Endothelial cell of umbilical vein (primary cell): ENCODE measurements at regions not wholly inside any gene's neighbourhood (a gene's known extent, or its start where the extent isn't known, plus 50 kb on each side); places are given as distances from the start of the nearest gene placed in this dataset.

Experiments
- BruUV-seq: library from RNA; stranded (reverse); fragments of 400-500 nt; replicated peaks from 2 replicates; lab custom pipeline; 2021; lab: Mats Ljungman, UMichigan
- CTCF ChIA-PET: fragments of 300-600, 350-600 bp; sonication (Branson Sonifier 250); formaldehyde crosslinking; loops from one replicate; lab custom pipeline; 2021; ENCODE audit warnings: antibody characterized with exemption, inconsistent platforms; lab: Charles Lee
- POLR2A ChIA-PET: fragments of 300-600, 350-600 bp; sonication (Branson Sonifier 250); formaldehyde crosslinking; loops from one replicate; lab custom pipeline; 2021; ENCODE audit warnings: antibody characterized with exemption, inconsistent platforms; lab: Charles Lee
- DNase-seq: peaks from one replicate; pipeline ENCODE4 v3.0.0-alpha.2; 2011; ENCODE audit warnings: low read depth, low spot score
- FAIRE-seq: peaks from 2 replicates; lab custom pipeline; 2011; peaks lifted over from hg19 to GRCh38; lab: Jason Lieb, UNC
- H2AFZ ChIP-seq: 2 replicates; pipeline ENCODE4 v1.6.0; 2012; ENCODE audit warnings: low read depth, low read length, control low read depth, inconsistent platforms
- H3K27ac ChIP-seq: 2 replicates; pipeline ENCODE4 v1.5.1; 2011; ENCODE audit warnings: low read depth, mild to moderate bottlenecking, control low read depth, low read length, moderate library complexity; ENCODE audit not compliant: insufficient read depth
- H3K27me3 ChIP-seq, 2 experiments: 2 replicates each; pipeline versions ENCODE4 v1.6.0 to v1.6.1; 2011; ENCODE audit warnings: low read length in 2 of 2, mixed read lengths in 1 of 2; ENCODE audit not compliant: control insufficient read depth in 2 of 2, insufficient read depth in 2 of 2
- H3K36me3 ChIP-seq, 2 experiments: 2 replicates in 1 of 2; 3 replicates in 1 of 2; pipeline ENCODE4 v1.5.1; 2011; ENCODE audit warnings: low read length in 2 of 2, mild to moderate bottlenecking in 1 of 2, moderate library complexity in 1 of 2; ENCODE audit not compliant: control insufficient read depth in 2 of 2, insufficient read depth in 2 of 2; ENCODE audit errors: extremely low read depth in 1 of 2
- H3K4me1 ChIP-seq: 3 replicates; pipeline ENCODE4 v1.5.1; 2011; ENCODE audit warnings: mild to moderate bottlenecking, low read length; ENCODE audit not compliant: control insufficient read depth, insufficient read depth; ENCODE audit errors: extremely low read depth
- H3K4me2 ChIP-seq: 2 replicates; pipeline ENCODE4 v1.6.1; 2011; ENCODE audit warnings: low read length, control low read depth, mixed read lengths; ENCODE audit not compliant: insufficient read depth
- H3K4me3 ChIP-seq, 3 experiments: fragments of 200-600 bp in 1 of 3; sonication (generic), shearing (Covaris generic) in 1 of 3; replicated peaks in 1 of 3; 2 replicates each; pipeline ENCODE4 v1.5.1; 2011 to 2016; ENCODE audit warnings: control low read depth in 3 of 3, low read length in 3 of 3, mild to moderate bottlenecking in 2 of 3, inconsistent platforms in 1 of 3, low read depth in 1 of 3, moderate library complexity in 1 of 3; ENCODE audit not compliant: insufficient read depth in 1 of 3
- H3K79me2 ChIP-seq: 2 replicates; pipeline ENCODE4 v1.6.0; 2012; ENCODE audit warnings: low read length, inconsistent platforms; ENCODE audit not compliant: control insufficient read depth, insufficient read depth
- H3K9ac ChIP-seq: replicated peaks from 2 replicates; pipeline ENCODE3; 2011; ENCODE audit warnings: low read length, control low read depth; ENCODE audit not compliant: insufficient read depth; ENCODE audit errors: extremely low read depth
- H3K9me1 ChIP-seq: replicated peaks from 3 replicates; pipeline ENCODE4 v1.6.0; 2011; ENCODE audit warnings: mild to moderate bottlenecking, low read length; ENCODE audit not compliant: control insufficient read depth, insufficient read depth; ENCODE audit errors: extremely low read depth
- H3K9me3 ChIP-seq: replicated peaks from 2 replicates; pipeline ENCODE4 v1.5.1; 2012; ENCODE audit warnings: low read length, inconsistent platforms; ENCODE audit not compliant: control insufficient read depth, insufficient read depth
- H4K20me1 ChIP-seq: replicated peaks from 2 replicates; pipeline ENCODE3; 2011; ENCODE audit warnings: mild to moderate bottlenecking, low read length; ENCODE audit not compliant: control insufficient read depth, insufficient read depth; ENCODE audit errors: extremely low read depth
- CTCF ChIP-seq, 2 donors: IDR thresholded peaks; 1 replicate in 1 of 2; 2 replicates in 1 of 2; pipeline ENCODE4 v1.5.1; 2011; ENCODE audit warnings: low read length in 2 of 2, mild to moderate bottlenecking in 2 of 2, moderate library complexity in 2 of 2, control low read depth in 1 of 2, inconsistent platforms in 1 of 2, low read depth in 1 of 2; ENCODE audit not compliant: insufficient read depth in 1 of 2; ENCODE audit errors: extremely low read depth in 1 of 2
- EZH2 ChIP-seq: IDR thresholded peaks from 2 replicates; pipeline ENCODE4 v1.6.1; 2012; ENCODE audit warnings: borderline replicate concordance, low read depth, mild to moderate bottlenecking, moderate library complexity, low read length, inconsistent platforms; ENCODE audit not compliant: severe bottlenecking
- FOS ChIP-seq: IDR thresholded peaks from 2 replicates; pipeline ENCODE4 v1.6.1; 2011; ENCODE audit warnings: mild to moderate bottlenecking, low read length, moderate library complexity, borderline replicate concordance; ENCODE audit not compliant: insufficient read depth
- GATA2 ChIP-seq: IDR thresholded peaks from 2 replicates; pipeline ENCODE4 v1.7.0; 2011; ENCODE audit warnings: low read depth, mild to moderate bottlenecking, moderate library complexity, mixed read lengths, low read length; ENCODE audit not compliant: insufficient read length, insufficient read depth
- JUN ChIP-seq: IDR thresholded peaks from 2 replicates; pipeline ENCODE4 v1.6.1; 2011; ENCODE audit warnings: borderline replicate concordance, low read depth; ENCODE audit not compliant: insufficient read length, insufficient read depth
- MAX ChIP-seq: IDR thresholded peaks from 2 replicates; pipeline ENCODE4 v1.6.1; 2011; ENCODE audit not compliant: insufficient read depth, insufficient read length
- MYC ChIP-seq: IDR thresholded peaks from one replicate; pipeline ENCODE4 v1.6.1; 2011; ENCODE audit warnings: mild to moderate bottlenecking, low read depth, low read length
- POLR2A ChIP-seq: IDR thresholded peaks from 2 replicates; pipeline ENCODE4 v1.6.1; 2012; ENCODE audit warnings: low read depth, mild to moderate bottlenecking, control low read depth, low read length
- POLR2AphosphoS5 ChIP-seq: IDR thresholded peaks from 2 replicates; pipeline ENCODE4 v1.6.1; 2012; ENCODE audit warnings: low read depth, mild to moderate bottlenecking, control low read depth, low read length, moderate library complexity; ENCODE audit not compliant: insufficient read depth
- dilution Hi-C: fragments of 300-500 bp; cut with MboI; formaldehyde crosslinking; loops from one replicate; pipeline ENCODE4 v1.15.0; 2019; ENCODE audit warnings: low sequenced_read_pairs; ENCODE audit not compliant: extremely low pct_ligation_motif_present
- intact Hi-C: fragments of 100-400 bp; cut with micrococcal nuclease; formaldehyde crosslinking; loops from one replicate; pipeline ENCODE4 v1.10.0; 2022

GRCh38 chr3:76415384-76415783 lies 624.5 kb upstream of the ROBO2 start:
- no peak for TF ChIP-seq POLR2AphosphoS5
- TF ChIP-seq POLR2A, result no peak
- no peak for TF ChIP-seq EZH2
- TF ChIP-seq JUN, result no peak
- no peak for TF ChIP-seq FOS
- no peak for TF ChIP-seq MAX
- Histone ChIP-seq H3K79me2 (no peaks in the 10 kb centered on the region), H2AFZ (no peak overlapping the region), H3K36me3 (no peaks in the 10 kb centered on the region), H3K9me1 (no peaks in the 10 kb centered on the region), H3K9ac (no peak overlapping the region), H4K20me1 (no peaks in the 10 kb centered on the region), H3K27me3 (no peaks in the 10 kb centered on the region), H3K4me2 (no peak overlapping the region), H3K4me3 (no peak overlapping the region), H3K4me1 (no peaks in the 10 kb centered on the region), H3K27ac (no peak overlapping the region), H3K9me3 (no peaks in the 10 kb centered on the region)
- POLR2A ChIA-PET, result no interaction called here
- FAIRE-seq (no peak), DNase-seq (no peak)
- CTCF ChIA-PET, result no interaction called here
- intact Hi-C loops (no loop called here), dilution Hi-C loops (no loop called here)
- no TSS peak for BruUV-seq

GRCh38 chr3:76429581-76430177 lies 610.2 kb upstream of the ROBO2 start:
- no peak overlapping the region for H3K27ac ChIP-seq
- dilution Hi-C loops, result no loop called here
- no TSS peak for BruUV-seq

More at GRCh38 chr3:76429581-76430177, 610.2 kb upstream of the ROBO2 start:
- TF ChIP-seq POLR2AphosphoS5 (no peak), FOS (no peak), GATA2 (no peak), MAX (no peak), MYC (no peak), CTCF (IDR thresholded peaks at IDR 0.05; ENCODE audit: extremely low read depth in 1 of 2, insufficient read depth in 1 of 2, low read depth in 1 of 2, low read length in 2 of 2) (no peak), EZH2 (no peak), JUN (no peak), POLR2A (no peak)
- Histone ChIP-seq H3K9me1 (no peaks in the 10 kb centered on the region), H3K4me2 (no peak overlapping the region), H3K9ac (no peak overlapping the region), H3K9me3 (peaks cover 6% of the 10 kb centered on the region), H3K4me1 (no peaks in the 10 kb centered on the region), H3K4me3 (no peak overlapping the region), H2AFZ (no peak overlapping the region), H4K20me1 (no peaks in the 10 kb centered on the region), H3K27me3 (no peaks in the 10 kb centered on the region), H3K36me3 (no peaks in the 10 kb centered on the region), H3K79me2 (no peaks in the 10 kb centered on the region)
- intact Hi-C loops, result no loop called here
- FAIRE-seq, result no peak
- POLR2A ChIA-PET, result no interaction called here
- CTCF ChIA-PET, result no interaction called here
- DNase-seq, result no peak
